ENCODE measurements at regions not wholly inside any gene's neighbourhood (a gene's known extent, or its start where the extent isn't known, plus 50 kb on each side); places are given as distances from the start of the nearest gene placed in this dataset.

DNA sequence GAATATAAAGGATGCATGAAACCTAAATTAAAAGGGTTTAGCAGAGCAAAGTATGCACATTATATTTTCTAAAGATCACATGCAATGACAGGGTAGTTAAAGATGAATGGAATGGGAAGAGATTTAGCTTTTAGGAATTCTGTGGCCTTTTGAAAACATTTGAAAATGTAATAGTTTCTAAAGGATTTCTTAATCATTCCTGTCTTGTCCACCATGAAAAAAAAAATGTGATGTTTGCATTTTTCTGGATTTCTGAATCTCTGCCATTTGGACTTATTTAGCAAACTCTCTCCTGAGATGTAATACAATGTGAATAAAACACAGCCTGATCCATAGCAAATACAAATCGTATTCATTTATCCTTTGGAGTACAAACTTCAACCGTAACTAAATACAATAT is 126.6 kb upstream of the RAB11FIP2 start:
- no peak for DNase-seq

DNA sequence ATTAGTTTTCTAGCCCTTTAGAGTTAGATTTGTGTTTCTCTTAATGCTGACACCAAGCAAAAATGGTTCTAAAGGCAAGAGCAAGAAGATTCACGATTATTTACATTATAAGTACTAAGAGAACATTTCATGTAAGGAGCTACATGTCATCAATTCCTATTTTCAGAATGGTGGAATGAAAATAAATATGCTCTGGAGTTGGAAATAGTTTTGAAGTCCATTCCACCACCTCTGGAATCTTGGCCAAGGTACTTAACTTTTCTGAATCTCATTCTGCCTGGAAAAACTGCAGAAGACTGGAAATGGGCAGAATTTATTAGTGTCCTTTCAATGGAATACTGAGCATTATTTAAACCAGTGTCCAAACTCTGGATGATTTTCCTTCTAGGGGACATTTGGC is 125.1 kb upstream of the RAB11FIP2 start:
- DNase-seq = no peak

- no peak for DNase-seq
These were observed 120.4 kb upstream of the RAB11FIP2 start for GRCh38 chr10:118167056-118167700.

- no peak for DNase-seq
These were observed 116.5 kb upstream of the RAB11FIP2 start for GRCh38 chr10:118163217-118163616.

DNA sequence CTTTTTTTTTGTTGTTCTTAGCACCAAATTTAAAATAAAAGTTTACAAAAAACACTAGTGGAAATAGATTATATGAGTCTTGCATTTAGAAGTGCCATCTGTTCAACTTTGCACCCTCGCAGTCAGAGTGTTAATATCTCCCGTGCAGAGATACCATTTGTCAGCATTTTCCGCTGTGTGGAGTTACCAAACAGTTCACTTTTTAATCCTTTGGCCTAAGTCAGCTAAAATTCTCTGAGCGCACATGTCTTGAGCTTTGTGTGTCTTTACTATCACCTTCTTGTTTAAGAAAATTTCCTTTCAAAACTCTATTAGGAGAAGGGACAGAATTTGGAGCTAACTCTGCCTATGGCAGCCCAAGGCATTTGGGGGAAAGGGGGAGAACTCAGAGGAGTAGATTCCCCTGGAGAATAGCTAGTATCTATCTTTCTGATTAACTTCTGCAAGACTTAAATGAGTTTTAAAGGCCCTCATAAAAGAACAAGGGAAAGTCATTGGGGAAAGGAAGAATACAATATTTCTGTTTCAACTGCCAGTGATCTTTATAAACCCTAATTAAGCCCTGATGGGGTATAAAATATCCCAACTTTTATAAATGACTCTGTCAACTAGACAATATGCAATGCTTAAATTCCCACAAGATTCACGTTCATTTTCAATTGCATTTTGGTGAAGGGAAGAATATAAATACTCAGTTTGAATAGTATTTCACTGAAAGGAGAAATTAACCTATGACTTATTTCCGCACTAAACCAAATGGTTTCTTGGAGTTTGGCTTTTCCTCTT is 114.9 kb upstream of the RAB11FIP2 start:
- DNase-seq = no peak

GRCh38 chr10:118153287-118153686 is 106.5 kb upstream of the RAB11FIP2 start:
- no peak for DNase-seq

DNA sequence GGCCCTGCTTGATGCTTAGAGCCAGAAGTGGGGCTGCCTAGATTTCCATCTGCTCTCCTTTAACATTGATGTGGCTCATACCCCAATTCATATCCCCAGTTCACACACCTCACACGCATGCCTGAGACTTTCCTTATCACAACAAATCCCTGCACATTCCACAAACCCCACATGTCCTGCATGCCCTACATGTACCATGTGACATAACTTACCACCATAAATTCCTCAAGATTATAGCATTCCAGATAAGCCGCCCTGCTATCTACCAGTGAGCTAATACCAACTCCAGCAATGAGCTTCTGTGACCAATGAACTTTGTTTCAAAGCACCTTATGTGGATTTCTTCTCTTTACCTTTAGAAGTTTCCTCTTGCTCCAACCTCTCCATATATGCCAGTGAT is 104.7 kb upstream of the RAB11FIP2 start:
- DNase-seq = no peak

DNA sequence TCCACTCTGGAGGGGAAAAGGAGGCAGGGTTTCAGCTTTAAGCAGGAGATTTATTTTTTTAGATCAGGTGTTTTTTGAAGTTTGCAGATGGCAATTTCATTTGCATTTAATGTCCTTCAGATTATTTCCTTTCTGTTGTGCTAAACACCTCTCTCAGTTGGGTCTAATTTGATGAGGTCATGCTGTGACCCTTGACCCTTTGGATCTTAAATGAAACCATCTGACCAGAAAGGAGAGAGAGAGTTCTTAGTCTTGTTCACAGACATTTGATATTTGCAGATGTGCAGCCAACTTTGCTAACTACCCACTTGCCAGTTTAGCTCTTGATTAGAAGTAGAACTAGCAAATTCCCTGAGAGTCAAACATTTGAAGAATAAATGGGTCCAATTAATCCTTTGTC is 101.5 kb upstream of the RAB11FIP2 start:
- no peak for DNase-seq

- no peak for DNase-seq
These were observed 98.5 kb upstream of the RAB11FIP2 start for GRCh38 chr10:118145256-118145655.

GRCh38 chr10:118141471-118141870 is 94.7 kb upstream of the RAB11FIP2 start:
- no peak for DNase-seq

- DNase-seq = no peak
These were observed 92.6 kb upstream of the RAB11FIP2 start for GRCh38 chr10:118139321-118139720.

- no peak for DNase-seq
These were observed 81.9 kb upstream of the RAB11FIP2 start for GRCh38 chr10:118128675-118129074.

GRCh38 chr10:118118716-118119115 is 72.0 kb upstream of the RAB11FIP2 start:
- no peak for DNase-seq

- no peak for DNase-seq
These were observed 70.1 kb upstream of the RAB11FIP2 start for GRCh38 chr10:118116715-118117449.

- DNase-seq = no peak
These were observed 69.6 kb upstream of the RAB11FIP2 start for GRCh38 chr10:118116362-118116714.

DNA sequence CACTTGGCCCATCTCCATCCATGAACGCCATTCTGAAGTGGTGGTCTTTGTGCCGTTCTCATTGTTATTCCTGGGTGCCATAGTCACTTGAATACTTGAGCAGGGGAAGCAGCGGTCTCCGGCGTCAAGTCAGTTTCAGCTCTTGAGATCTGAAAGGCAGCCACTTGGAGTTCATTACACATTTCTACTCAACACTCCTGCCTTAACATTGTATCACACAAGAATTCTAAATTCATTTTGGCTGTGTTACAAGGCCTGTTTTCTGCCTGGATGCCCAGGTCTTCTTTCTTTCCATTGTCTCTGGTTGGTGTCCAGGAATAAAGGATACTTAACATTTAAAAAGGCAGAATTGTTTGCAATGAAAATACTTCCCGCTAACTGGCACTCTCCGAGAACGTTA is 69.0 kb upstream of the RAB11FIP2 start:
- no peak for DNase-seq

GRCh38 chr10:118114992-118115391 is 68.3 kb upstream of the RAB11FIP2 start:
- no peak for DNase-seq

- DNase-seq = no peak
These were observed 65.9 kb upstream of the RAB11FIP2 start for GRCh38 chr10:118112543-118113125.

DNA sequence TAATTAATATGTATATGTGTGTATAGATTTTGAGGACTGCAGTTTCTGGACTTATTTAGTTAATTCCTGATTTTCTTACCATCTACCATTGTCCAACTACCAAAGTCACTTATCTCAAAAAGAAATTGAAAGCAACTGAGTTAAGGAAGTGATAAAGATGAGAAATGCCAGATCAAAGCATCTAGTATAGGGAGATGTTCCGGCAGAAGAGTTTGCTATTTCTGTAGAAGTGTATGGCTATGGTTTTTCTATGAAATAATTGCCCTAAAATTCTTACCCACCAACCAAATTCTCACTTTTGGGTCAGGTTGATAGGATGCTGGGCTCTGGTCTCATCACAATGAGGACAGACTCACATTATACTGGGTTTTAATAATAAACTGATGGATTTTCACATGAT is 64.0 kb upstream of the RAB11FIP2 start:
- DNase-seq = no peak

DNA sequence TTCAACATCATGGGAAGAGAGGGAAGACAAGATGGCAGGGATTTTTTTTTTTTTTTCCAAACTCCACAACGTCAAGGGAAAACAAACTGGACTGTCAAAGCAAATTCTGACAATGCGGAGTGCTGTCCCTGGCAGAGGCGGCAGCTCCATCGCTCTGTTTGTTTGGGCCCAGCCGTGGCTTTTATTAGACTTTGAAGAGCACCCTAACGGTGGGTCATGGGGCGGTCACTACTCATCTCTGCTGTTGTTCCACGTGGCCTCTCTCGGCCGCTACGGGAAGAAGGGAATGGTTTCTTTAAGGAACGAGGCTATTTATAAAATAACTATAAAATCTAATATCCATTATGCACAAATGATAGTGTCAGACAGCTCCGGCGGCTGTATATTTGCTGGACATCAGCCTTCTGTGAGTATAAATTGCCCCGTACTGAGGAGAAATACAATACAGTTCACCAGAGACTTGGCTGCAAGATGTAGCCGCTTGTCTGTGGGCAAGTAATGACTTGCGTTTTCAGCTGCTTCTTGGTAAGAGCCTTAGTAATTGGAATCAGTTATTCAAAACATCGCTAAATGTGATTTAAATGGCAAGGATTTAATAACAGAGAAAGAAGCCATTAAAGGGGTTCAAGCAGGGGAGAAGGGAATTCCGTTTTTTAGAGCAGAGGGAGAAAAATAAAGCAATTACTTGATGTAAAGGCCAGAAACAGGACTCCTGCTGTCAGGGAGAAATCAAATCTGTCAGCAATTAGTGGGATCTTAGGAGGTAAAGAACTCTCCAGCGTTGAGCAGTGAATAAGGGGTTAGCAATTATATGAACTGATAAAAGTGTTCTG is 61.7 kb upstream of the RAB11FIP2 start:
- no peak for DNase-seq

- DNase-seq = no peak
These were observed 60.8 kb upstream of the RAB11FIP2 start for GRCh38 chr10:118107541-118107940.

DNA sequence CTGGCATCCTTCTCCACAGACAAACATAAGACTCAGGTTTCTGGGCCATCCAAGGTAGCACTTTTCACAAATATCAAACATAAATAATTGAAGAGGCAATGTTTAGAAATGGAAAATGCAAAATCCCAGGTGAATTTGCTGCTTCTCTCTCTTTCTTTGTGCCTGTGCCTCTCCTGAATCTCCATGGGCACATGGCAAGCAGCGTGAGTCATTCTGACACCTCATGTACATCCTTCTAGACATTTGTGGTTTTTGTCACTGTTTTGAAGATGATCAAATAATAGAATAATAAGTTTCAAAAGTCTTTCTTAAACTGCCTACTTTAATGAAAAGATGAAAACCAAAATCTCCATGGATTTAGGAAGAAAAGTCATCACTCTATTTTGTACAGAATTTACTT is 60.3 kb upstream of the RAB11FIP2 start:
- DNase-seq = no peak

DNA sequence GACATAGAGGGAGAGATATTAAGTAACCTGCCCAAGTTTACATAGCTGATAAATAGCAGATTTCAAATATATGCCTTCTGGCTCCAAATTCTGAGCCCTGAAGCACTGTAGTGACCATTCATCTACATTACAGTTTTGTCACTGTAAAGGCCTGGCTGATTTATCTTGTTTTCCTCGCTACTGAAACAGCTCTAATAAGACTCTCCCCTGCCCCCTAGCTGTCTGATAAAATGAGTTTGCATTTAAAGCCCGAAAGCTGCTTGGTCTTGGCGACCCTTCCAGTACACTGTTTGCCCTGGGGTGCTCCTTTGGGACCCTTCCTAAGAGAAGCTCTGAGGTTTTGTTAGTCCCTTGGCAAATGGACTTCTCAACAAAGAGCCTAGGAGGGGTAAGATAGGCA is 59.7 kb upstream of the RAB11FIP2 start:
- DNase-seq = peak; percentile 58 to 80
